HG03439 (cell line): ENCODE measurements at regions not wholly inside any gene's neighbourhood (a gene's known extent, or its start where the extent isn't known, plus 50 kb on each side); places are given as distances from the start of the nearest gene placed in this dataset.
A peak's percentile ranks its signal among the peaks of the same experiment; 100 is the strongest.

Experiments used
- ATAC-seq: cut with Tn5 transposase; IDR thresholded peaks from one replicate; pipeline ENCODE4 v1.9.1; 2021; ENCODE audit warnings: mild to moderate bottlenecking, moderate library complexity; ENCODE audit not compliant: unreplicated experiment

- no peak for ATAC-seq
Observed at GRCh38 chr12:91383099-91383498, 200.5 kb upstream of the DCN start.

- ATAC-seq: peak; percentile 85
Observed at GRCh38 chr12:91382081-91382543, 199.5 kb upstream of the DCN start.

GRCh38 chr12:91381309-91381804 is 198.7 kb upstream of the DCN start:
- peak; percentile 48 for ATAC-seq

GRCh38 chr12:91380631-91381030 is 198.0 kb upstream of the DCN start:
- ATAC-seq: no peak

- ATAC-seq: no peak
Observed at GRCh38 chr12:91379051-91379775, 196.6 kb upstream of the DCN start.

GRCh38 chr12:91377436-91377835 is 194.8 kb upstream of the DCN start:
- no peak for ATAC-seq

GRCh38 chr12:91373086-91373485 is 190.5 kb upstream of the DCN start:
- no peak for ATAC-seq

GRCh38 chr12:91370086-91370868 is 187.7 kb upstream of the DCN start:
- no peak for ATAC-seq

- ATAC-seq: no peak
Observed at GRCh38 chr12:91368613-91369012, 186.0 kb upstream of the DCN start.

GRCh38 chr12:91367234-91367849 is 184.7 kb upstream of the DCN start:
- no peak for ATAC-seq

GRCh38 chr12:91364471-91365184 is 182.0 kb upstream of the DCN start:
- no peak for ATAC-seq

GRCh38 chr12:91361864-91362263 is 179.2 kb upstream of the DCN start:
- ATAC-seq: no peak

GRCh38 chr12:91357381-91357780 is 174.8 kb upstream of the DCN start:
- ATAC-seq: no peak

GRCh38 chr12:91356405-91356804 is 173.8 kb upstream of the DCN start:
- no peak for ATAC-seq

- peak; percentile 88 for ATAC-seq
Observed at GRCh38 chr12:91355150-91356006, 172.8 kb upstream of the DCN start.

GRCh38 chr12:91353266-91353665 is 170.6 kb upstream of the DCN start:
- ATAC-seq: no peak

GRCh38 chr12:91349476-91349875 is 166.9 kb upstream of the DCN start:
- ATAC-seq: no peak

GRCh38 chr12:91347481-91348214 is 165.0 kb upstream of the DCN start:
- ATAC-seq: no peak

- no peak for ATAC-seq
Observed at GRCh38 chr12:91346827-91347226, 164.2 kb upstream of the DCN start.
